HCT116 (cell line): ENCODE measurements at regions not wholly inside any gene's neighbourhood (a gene's known extent, or its start where the extent isn't known, plus 50 kb on each side); places are given as distances from the start of the nearest gene placed in this dataset.

ENCODE experiments used
- ATAC-seq: fragments of 200-7000 bp; cut with Tn5 transposase; 2 replicates; pipeline ENCODE4 v1.9.1; 2020; ENCODE audit warnings: mild to moderate bottlenecking, moderate library complexity
- BruUV-seq: library from RNA; stranded (reverse); fragments of 400-500 nt; replicated peaks from 2 replicates; lab custom pipeline; 2021; lab: Mats Ljungman, UMichigan
- CTCF ChIA-PET: fragments of 300-600 bp; sonication (Branson Sonifier 250); formaldehyde crosslinking; loops from one replicate; lab custom pipeline; 2021; ENCODE audit warnings: antibody characterized with exemption; lab: Charles Lee
- POLR2A ChIA-PET: fragments of 300-600, 350-600 bp; sonication (Branson Sonifier 250); formaldehyde crosslinking; loops from one replicate; lab custom pipeline; 2021; ENCODE audit warnings: antibody characterized with exemption; lab: Charles Lee
- RAD21 ChIA-PET, 2 experiments: fragments of 300-600 bp; sonication (Branson Sonifier 250); formaldehyde crosslinking; loops; one replicate each; lab custom pipeline; 2023; ENCODE audit warnings: low total read pairs in 2 of 2; ENCODE audit not compliant: uncharacterized antibody in 2 of 2, unreplicated experiment in 2 of 2, low non-redundant PET in 1 of 2; lab: Charles Lee
- DNase-seq: peaks from one replicate; pipeline ENCODE4 v3.0.0-alpha.2; 2010; ENCODE audit warnings: low read depth, low spot score
- H2AFZ ChIP-seq: fragments of 200-600 bp; shearing (Covaris generic), sonication (generic); 2 replicates; pipeline ENCODE4 v1.6.1; 2017; ENCODE audit warnings: low read depth, mixed run types, mixed read lengths, antibody characterized with exemption, low read length; ENCODE audit not compliant: poor library complexity, severe bottlenecking
- H3K27ac ChIP-seq: 2 replicates; pipeline ENCODE4 v1.5.1; 2012; ENCODE audit warnings: low read depth, low read length
- H3K27me3 ChIP-seq: fragments of 200-600 bp; sonication (generic); 2 replicates; pipeline ENCODE4 v1.6.1; 2016; ENCODE audit warnings: mixed run types, low read length, mixed read lengths; ENCODE audit not compliant: insufficient read depth
- H3K36me3 ChIP-seq, 2 experiments: fragments of 200-500 bp in 1 of 2; fragments of 200-600 bp in 1 of 2; sonication (Bioruptor generic) in 1 of 2; sonication (generic) in 1 of 2; 2 replicates each; pipeline versions ENCODE4 v1.5.1 to v1.6.1; 2014 to 2016; ENCODE audit warnings: low read length in 2 of 2, inconsistent platforms in 1 of 2, mixed read lengths in 1 of 2, mixed run types in 1 of 2; ENCODE audit not compliant: insufficient read depth in 2 of 2, control insufficient read depth in 1 of 2
- H3K4me1 ChIP-seq, 2 experiments: fragments of 200-600 bp in 1 of 2; sonication (generic) in 1 of 2; 2 replicates each; pipeline versions ENCODE4 v1.5.1 to v1.6.1; 2012 to 2017; ENCODE audit warnings: low read length in 2 of 2, inconsistent platforms in 1 of 2, mild to moderate bottlenecking in 1 of 2, mixed read lengths in 1 of 2, mixed run types in 1 of 2, moderate library complexity in 1 of 2; ENCODE audit not compliant: insufficient read depth in 2 of 2, control insufficient read depth in 1 of 2
- H3K4me2 ChIP-seq: fragments of 200-600 bp; sonication (generic); 2 replicates; pipeline ENCODE4 v1.6.1; 2017; ENCODE audit warnings: mixed run types, low read length, mixed read lengths
- H3K4me3 ChIP-seq, 2 experiments: fragments of 200-600 bp in 1 of 2; sonication (generic) in 1 of 2; replicated peaks in 1 of 2; 2 replicates each; pipeline ENCODE4 v1.5.1; 2011 to 2016; ENCODE audit warnings: low read length in 2 of 2, control low read depth in 1 of 2, low read depth in 1 of 2, mild to moderate bottlenecking in 1 of 2, mixed read lengths in 1 of 2, mixed run types in 1 of 2
- H3K79me2 ChIP-seq: fragments of 200-600 bp; sonication (generic); 2 replicates; pipeline ENCODE4 v1.6.1; 2017; ENCODE audit warnings: mild to moderate bottlenecking, mixed run types, low read length, moderate library complexity, mixed read lengths; ENCODE audit not compliant: insufficient read depth
- H3K9ac ChIP-seq: fragments of 200-600 bp; sonication (generic); 2 replicates; pipeline ENCODE4 v1.6.1; 2016; ENCODE audit warnings: low read length, mixed read lengths
- H3K9me2 ChIP-seq: fragments of 200-600 bp; sonication (generic), shearing (Covaris generic); 2 replicates; pipeline ENCODE4 v1.6.1; 2017; ENCODE audit warnings: mixed run types, mild to moderate bottlenecking, moderate library complexity; ENCODE audit not compliant: insufficient read depth
- H3K9me3 ChIP-seq, 2 experiments: fragments of 200-500 bp in 1 of 2; fragments of 200-600 bp in 1 of 2; sonication (Bioruptor generic) in 1 of 2; sonication (generic) in 1 of 2; 2 replicates each; pipeline ENCODE4 v1.6.1; 2014 to 2017; ENCODE audit warnings: low read length in 2 of 2, mixed read lengths in 2 of 2, inconsistent platforms in 1 of 2, low read depth in 1 of 2, mild to moderate bottlenecking in 1 of 2, mixed run types in 1 of 2, moderate library complexity in 1 of 2; ENCODE audit not compliant: control insufficient read depth in 1 of 2, insufficient read depth in 1 of 2
- H4K20me1 ChIP-seq: fragments of 200-600 bp; sonication (generic), shearing (Covaris generic); 2 replicates; pipeline ENCODE4 v1.6.1; 2017; ENCODE audit warnings: mixed run types, mild to moderate bottlenecking, moderate library complexity; ENCODE audit not compliant: insufficient read depth
- ATF3 ChIP-seq: IDR thresholded peaks from 2 replicates; pipeline ENCODE4 v1.6.1; 2012
- JUND ChIP-seq: IDR thresholded peaks from 2 replicates; pipeline ENCODE4 v1.6.1; 2012
- REST ChIP-seq: IDR thresholded peaks from 2 replicates; pipeline ENCODE4 v1.6.1; 2012; ENCODE audit warnings: low read depth
- ZBTB33 ChIP-seq: IDR thresholded peaks from 2 replicates; pipeline ENCODE4 v1.6.1; 2011; ENCODE audit warnings: mild to moderate bottlenecking, low read length, moderate library complexity; ENCODE audit not compliant: insufficient replicate concordance; ENCODE audit errors: extremely low read depth
- intact Hi-C: fragments of 100-400 bp; cut with micrococcal nuclease; formaldehyde crosslinking; loops from 2 replicates; pipeline ENCODE4 v1.10.0; 2022

- ATAC-seq (no peak), DNase-seq (no peak)
- CTCF ChIA-PET = no interaction called here
- Histone ChIP-seq H3K9me3 (no peaks in the 10 kb centered on the region), H3K36me3 (no peaks in the 10 kb centered on the region), H3K9ac (no peak overlapping the region), H4K20me1 (no peaks in the 10 kb centered on the region), H3K4me1 (no peaks in the 10 kb centered on the region), H3K79me2 (no peaks in the 10 kb centered on the region), H3K27me3 (no peaks in the 10 kb centered on the region), H3K27ac (no peak overlapping the region), H3K4me3 (no peak overlapping the region), H2AFZ (no peak overlapping the region), H3K4me2 (no peak overlapping the region), H3K9me2 (no peaks in the 10 kb centered on the region)
- POLR2A ChIA-PET = no interaction called here
- no TSS peak for BruUV-seq
- intact Hi-C loops = no loop called here
- TF ChIP-seq ATF3 = no peak
- TF ChIP-seq REST = no peak
- no peak for TF ChIP-seq ZBTB33
- TF ChIP-seq JUND = no peak
- RAD21 ChIA-PET = no interaction called here
These were observed 219.7 kb upstream of the SETMAR start for GRCh38 chr3:4083225-4084015.
